Loucy (cell line): ENCODE measurements at regions not wholly inside any gene's neighbourhood (a gene's known extent, or its start where the extent isn't known, plus 50 kb on each side); places are given as distances from the start of the nearest gene placed in this dataset.

ENCODE experiments used
- EZH2phosphoT487 ChIP-seq: fragments of 200-600 bp; IDR thresholded peaks from 2 replicates; pipeline ENCODE4 v1.6.1; 2018; ENCODE audit warnings: antibody characterized with exemption, mild to moderate bottlenecking, moderate library complexity, borderline replicate concordance
- TF ChIP-seq, protein P1 (sequence below): fragments of 200-600 bp; sonication (generic); conservative IDR thresholded peaks from 2 replicates; pipeline ENCODE4 v1.5.1; 2014; ENCODE audit warnings: mild to moderate bottlenecking, antibody characterized with exemption, low read length

GRCh38 chr12:46521145-46521544 is 148.6 kb upstream of the SLC38A2 start:
- TF ChIP-seq, protein P1, sequence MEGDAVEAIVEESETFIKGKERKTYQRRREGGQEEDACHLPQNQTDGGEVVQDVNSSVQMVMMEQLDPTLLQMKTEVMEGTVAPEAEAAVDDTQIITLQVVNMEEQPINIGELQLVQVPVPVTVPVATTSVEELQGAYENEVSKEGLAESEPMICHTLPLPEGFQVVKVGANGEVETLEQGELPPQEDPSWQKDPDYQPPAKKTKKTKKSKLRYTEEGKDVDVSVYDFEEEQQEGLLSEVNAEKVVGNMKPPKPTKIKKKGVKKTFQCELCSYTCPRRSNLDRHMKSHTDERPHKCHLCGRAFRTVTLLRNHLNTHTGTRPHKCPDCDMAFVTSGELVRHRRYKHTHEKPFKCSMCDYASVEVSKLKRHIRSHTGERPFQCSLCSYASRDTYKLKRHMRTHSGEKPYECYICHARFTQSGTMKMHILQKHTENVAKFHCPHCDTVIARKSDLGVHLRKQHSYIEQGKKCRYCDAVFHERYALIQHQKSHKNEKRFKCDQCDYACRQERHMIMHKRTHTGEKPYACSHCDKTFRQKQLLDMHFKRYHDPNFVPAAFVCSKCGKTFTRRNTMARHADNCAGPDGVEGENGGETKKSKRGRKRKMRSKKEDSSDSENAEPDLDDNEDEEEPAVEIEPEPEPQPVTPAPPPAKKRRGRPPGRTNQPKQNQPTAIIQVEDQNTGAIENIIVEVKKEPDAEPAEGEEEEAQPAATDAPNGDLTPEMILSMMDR, result no peak
- TF ChIP-seq EZH2phosphoT487, result no peak
